NCI-H82 treated with DMSO at 0.1 percent for 48 hours (cell line): ENCODE measurements at regions not wholly inside any gene's neighbourhood (a gene's known extent, or its start where the extent isn't known, plus 50 kb on each side); places are given as distances from the start of the nearest gene placed in this dataset.
"Not testable (repeated sequence)": the region's sequence is repeated elsewhere in the genome, so short reads cannot be mapped to it uniquely, and the experiment has no call there.

Source experiments
- DNase-seq: peaks from one replicate; lab custom pipeline; 2025; ENCODE audit not compliant: unreplicated experiment; lab: John Stamatoyannopoulos, UW

- DNase-seq, result no peak
Observed at GRCh38 chr5:124139477-124139876, 607.0 kb downstream of the ZNF608 start.

- DNase-seq, result no peak
Observed at GRCh38 chr5:124136609-124137008, 609.8 kb downstream of the ZNF608 start.

- DNase-seq, result no peak
Observed at GRCh38 chr5:124134941-124135340, 611.5 kb downstream of the ZNF608 start.

- DNase-seq, result no peak
Observed at GRCh38 chr5:124133406-124133805, 613.0 kb downstream of the ZNF608 start.

- DNase-seq, result no peak
Observed at GRCh38 chr5:124132843-124133242, 613.6 kb downstream of the ZNF608 start.

GRCh38 chr5:124131466-124131865, 615.0 kb downstream of the ZNF608 start:
- DNase-seq, result no peak

- no peak for DNase-seq
Observed at GRCh38 chr5:124130816-124131215, 615.6 kb downstream of the ZNF608 start.

GRCh38 chr5:124128867-124129266, 616.9 kb downstream of the CSNK1G3 start:
- peak; percentile 10 for DNase-seq

- no peak for DNase-seq
Observed at GRCh38 chr5:124126504-124127217, 614.7 kb downstream of the CSNK1G3 start.

GRCh38 chr5:124124711-124125229, 612.8 kb downstream of the CSNK1G3 start:
- peak; percentile 91 for DNase-seq

GRCh38 chr5:124121198-124121597, 609.2 kb downstream of the CSNK1G3 start:
- DNase-seq, result no peak

GRCh38 chr5:124114911-124115310, 602.9 kb downstream of the CSNK1G3 start:
- no peak for DNase-seq

GRCh38 chr5:124111886-124112285, 599.9 kb downstream of the CSNK1G3 start:
- DNase-seq, result no peak

GRCh38 chr5:124110942-124111341, 599.0 kb downstream of the CSNK1G3 start:
- DNase-seq, result no peak

- DNase-seq, result no peak
Observed at GRCh38 chr5:124105326-124105725, 593.3 kb downstream of the CSNK1G3 start.

GRCh38 chr5:124104821-124105220, 592.8 kb downstream of the CSNK1G3 start:
- DNase-seq, result no peak

- no peak for DNase-seq
Observed at GRCh38 chr5:124104344-124104743, 592.4 kb downstream of the CSNK1G3 start.

GRCh38 chr5:124103671-124104070, 591.7 kb downstream of the CSNK1G3 start:
- no peak for DNase-seq

- DNase-seq, result not testable (repeated sequence)
Observed at GRCh38 chr5:124103056-124103455, 591.1 kb downstream of the CSNK1G3 start.

- no peak for DNase-seq
Observed at GRCh38 chr5:124102486-124102885, 590.5 kb downstream of the CSNK1G3 start.

- no peak for DNase-seq
Observed at GRCh38 chr5:124093658-124094057, 581.7 kb downstream of the CSNK1G3 start.

GRCh38 chr5:124090115-124090514, 578.1 kb downstream of the CSNK1G3 start:
- DNase-seq, result no peak

- no peak for DNase-seq
Observed at GRCh38 chr5:124089578-124089977, 577.6 kb downstream of the CSNK1G3 start.
